ENCODE measurements at regions not wholly inside any gene's neighbourhood (a gene's known extent, or its start where the extent isn't known, plus 50 kb on each side); places are given as distances from the start of the nearest gene placed in this dataset.

GRCh38 chr9:16128003-16128402 lies 575.2 kb downstream of the CCDC171 start:
- intact Hi-C loops (cut with DNase I), result no loop called here
- no peaks in the 10 kb centered on the region for H3K27me3 ChIP-seq
- no peaks in the 10 kb centered on the region for H3K36me3 ChIP-seq
- DNase-seq, result no peak
- no peak for TF ChIP-seq CTCF (IDR thresholded peaks at IDR 0.05)
- H3K4me3 ChIP-seq, result no peak overlapping the region
- H3K4me1 ChIP-seq, result no peaks in the 10 kb centered on the region
- no peak overlapping the region for H3K27ac ChIP-seq
- H3K9me3 ChIP-seq, result no peaks in the 10 kb centered on the region
- H3K9ac ChIP-seq (ENCODE audit: low read depth in 2 of 2, low read length in 2 of 2), result no peak overlapping the region

- no peak for TF ChIP-seq CTCF (IDR thresholded peaks at IDR 0.05)
- Histone ChIP-seq H3K9me3 (no peaks in the 10 kb centered on the region), H3K9ac (ENCODE audit: low read depth in 2 of 2, low read length in 2 of 2) (no peak overlapping the region), H3K27me3 (no peaks in the 10 kb centered on the region), H3K4me3 (no peak overlapping the region), H3K27ac (no peak overlapping the region), H3K36me3 (no peaks in the 10 kb centered on the region), H3K4me1 (no peaks in the 10 kb centered on the region)
- DNase-seq, result no peak
- intact Hi-C loops (cut with DNase I), result loop anchor here (10.0 kb wide), 1 partner anchor 256 kb away; no protein-coding TSS in a partner anchor
Measured at GRCh38 chr9:16131264-16131663, 578.4 kb downstream of the CCDC171 start.

GRCh38 chr9:16132513-16132912 lies 579.7 kb downstream of the CCDC171 start:
- DNase-seq, result no peak
- intact Hi-C loops (cut with DNase I), result loop anchor here (10.0 kb wide), 1 partner anchor 258 kb away; no protein-coding TSS in a partner anchor
- no peak for TF ChIP-seq CTCF (IDR thresholded peaks at IDR 0.05)
- Histone ChIP-seq H3K4me3 (no peak overlapping the region), H3K36me3 (no peaks in the 10 kb centered on the region), H3K9me3 (no peaks in the 10 kb centered on the region), H3K4me1 (no peaks in the 10 kb centered on the region), H3K27me3 (no peaks in the 10 kb centered on the region), H3K9ac (ENCODE audit: low read depth in 2 of 2, low read length in 2 of 2) (no peak overlapping the region), H3K27ac (no peak overlapping the region)

DNA sequence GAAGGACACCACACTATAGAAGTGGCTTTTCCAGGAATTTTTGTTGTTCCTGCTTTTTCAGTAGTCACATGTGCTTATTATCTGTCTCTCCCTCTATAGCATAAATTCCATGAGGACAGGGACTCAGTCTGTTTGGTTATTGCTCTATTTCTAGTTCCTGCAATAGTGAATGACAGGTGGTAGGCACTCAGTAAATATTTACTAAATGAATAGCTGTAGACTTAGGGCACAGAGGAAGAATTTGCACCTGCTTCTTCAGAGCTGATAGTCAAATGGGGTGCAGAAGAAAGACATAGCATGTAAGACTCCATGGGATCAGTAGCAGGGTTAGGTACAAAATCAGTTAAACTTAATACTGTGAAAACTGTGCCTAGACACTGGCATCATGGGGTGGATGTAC lies 580.2 kb downstream of the CCDC171 start:
- intact Hi-C loops (cut with DNase I), result loop anchor here (10.0 kb wide), 1 partner anchor 258 kb away; no protein-coding TSS in a partner anchor
- TF ChIP-seq CTCF (IDR thresholded peaks at IDR 0.05), result no peak
- H3K9ac ChIP-seq (ENCODE audit: low read depth in 2 of 2, low read length in 2 of 2), result no peak overlapping the region
- no peaks in the 10 kb centered on the region for H3K36me3 ChIP-seq
- no peak overlapping the region for H3K27ac ChIP-seq
- no peak for DNase-seq
- H3K4me3 ChIP-seq, result no peak overlapping the region
- no peaks in the 10 kb centered on the region for H3K9me3 ChIP-seq
- H3K27me3 ChIP-seq, result no peaks in the 10 kb centered on the region
- no peaks in the 10 kb centered on the region for H3K4me1 ChIP-seq

GRCh38 chr9:16133556-16134227 lies 580.8 kb downstream of the CCDC171 start:
- Histone ChIP-seq H3K9me3 (no peaks in the 10 kb centered on the region), H3K9ac (ENCODE audit: low read depth in 2 of 2, low read length in 2 of 2) (no peak overlapping the region), H3K4me1 (no peaks in the 10 kb centered on the region), H3K36me3 (no peaks in the 10 kb centered on the region), H3K27me3 (no peaks in the 10 kb centered on the region), H3K27ac (no peak overlapping the region), H3K4me3 (no peak overlapping the region)
- peak; percentile 35 for TF ChIP-seq CTCF (IDR thresholded peaks at IDR 0.05)
- intact Hi-C loops (cut with DNase I), result loop anchor here (10.0 kb wide), 1 partner anchor 259 kb away; no protein-coding TSS in a partner anchor
- peak; percentile 40 for DNase-seq
